Amniotic stem cell (primary cell): ENCODE measurements at regions not wholly inside any gene's neighbourhood (a gene's known extent, or its start where the extent isn't known, plus 50 kb on each side); places are given as distances from the start of the nearest gene placed in this dataset.

Experiments used
- DNase-seq: peaks from one replicate; lab custom pipeline; 2025; lab: John Stamatoyannopoulos, UW

GRCh38 chr11:129324533-129325175 is 51.0 kb upstream of the BARX2 start:
- no peak for DNase-seq

GRCh38 chr11:129323896-129324502 is 51.6 kb upstream of the BARX2 start:
- no peak for DNase-seq

- DNase-seq: no peak
Observed at GRCh38 chr11:129322941-129323340, 52.7 kb upstream of the BARX2 start.

GRCh38 chr11:129321076-129321475 is 54.6 kb upstream of the BARX2 start:
- no peak for DNase-seq

GRCh38 chr11:129320494-129320893 is 55.2 kb upstream of the BARX2 start:
- DNase-seq: no peak

GRCh38 chr11:129319751-129320150 is 55.9 kb upstream of the BARX2 start:
- no peak for DNase-seq

GRCh38 chr11:129319201-129319600 is 56.4 kb upstream of the BARX2 start:
- no peak for DNase-seq

GRCh38 chr11:129317571-129317970 is 58.1 kb upstream of the BARX2 start:
- DNase-seq: no peak

- no peak for DNase-seq
Observed at GRCh38 chr11:129316781-129317180, 58.9 kb upstream of the BARX2 start.

GRCh38 chr11:129315781-129316579 is 59.7 kb upstream of the BARX2 start:
- no peak for DNase-seq

GRCh38 chr11:129314371-129314770 is 61.3 kb upstream of the BARX2 start:
- DNase-seq: no peak

GRCh38 chr11:129313541-129314297 is 61.9 kb upstream of the BARX2 start:
- DNase-seq: no peak

- DNase-seq: no peak
Observed at GRCh38 chr11:129312730-129313503, 62.7 kb upstream of the BARX2 start.

- DNase-seq: no peak
Observed at GRCh38 chr11:129308241-129308865, 67.3 kb upstream of the BARX2 start.

- no peak for DNase-seq
Observed at GRCh38 chr11:129307162-129307561, 68.5 kb upstream of the BARX2 start.

GRCh38 chr11:129302386-129303101 is 73.1 kb upstream of the BARX2 start:
- no peak for DNase-seq

GRCh38 chr11:129300099-129300498 is 75.5 kb upstream of the BARX2 start:
- no peak for DNase-seq

- no peak for DNase-seq
Observed at GRCh38 chr11:129298988-129299387, 76.7 kb upstream of the BARX2 start.

- DNase-seq: no peak
Observed at GRCh38 chr11:129295746-129296145, 79.9 kb upstream of the BARX2 start.

GRCh38 chr11:129292771-129293170 is 82.9 kb upstream of the BARX2 start:
- DNase-seq: no peak

GRCh38 chr11:129292092-129292491 is 83.6 kb upstream of the BARX2 start:
- no peak for DNase-seq
